ENCODE measurements at regions not wholly inside any gene's neighbourhood (a gene's known extent, or its start where the extent isn't known, plus 50 kb on each side); places are given as distances from the start of the nearest gene placed in this dataset.

GRCh38 chr11:45750439-45750838 is 54.5 kb upstream of the SLC35C1 start:
- no peak for TF ChIP-seq CTCF (conservative IDR thresholded peaks at IDR 0.05; ENCODE audit: low read length)
- TF ChIP-seq EZH2phosphoT487 (IDR thresholded peaks at IDR 0.05; ENCODE audit: borderline replicate concordance): no peak
